ENCODE measurements at regions not wholly inside any gene's neighbourhood (a gene's known extent, or its start where the extent isn't known, plus 50 kb on each side); places are given as distances from the start of the nearest gene placed in this dataset.

DNA sequence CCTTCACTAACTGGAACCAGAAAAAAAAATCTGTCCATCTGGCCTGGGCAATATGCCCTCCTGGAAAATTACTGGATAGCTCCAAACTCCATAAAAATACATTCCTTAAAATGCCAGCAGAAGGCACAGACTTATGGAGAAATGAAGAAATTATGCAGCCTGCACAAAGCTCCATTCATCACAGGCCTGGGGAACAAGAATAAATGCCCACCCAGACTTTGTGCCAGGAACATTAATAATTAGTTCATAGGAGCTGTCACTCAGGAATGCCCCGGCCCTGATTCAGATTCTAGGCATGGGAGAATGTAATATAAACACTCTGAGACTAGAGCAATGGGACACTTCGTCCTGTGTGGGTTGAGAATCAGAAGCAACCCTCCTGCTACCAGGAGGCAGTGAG, 199.3 kb downstream of the OTOR start:
- TF ChIP-seq GATA2 (IDR thresholded peaks at IDR 0.05; ENCODE audit: low read depth, low read length) (no peak), GATA3 (IDR thresholded peaks at IDR 0.05; ENCODE audit: low read depth, low read length) (no peak)

DNA sequence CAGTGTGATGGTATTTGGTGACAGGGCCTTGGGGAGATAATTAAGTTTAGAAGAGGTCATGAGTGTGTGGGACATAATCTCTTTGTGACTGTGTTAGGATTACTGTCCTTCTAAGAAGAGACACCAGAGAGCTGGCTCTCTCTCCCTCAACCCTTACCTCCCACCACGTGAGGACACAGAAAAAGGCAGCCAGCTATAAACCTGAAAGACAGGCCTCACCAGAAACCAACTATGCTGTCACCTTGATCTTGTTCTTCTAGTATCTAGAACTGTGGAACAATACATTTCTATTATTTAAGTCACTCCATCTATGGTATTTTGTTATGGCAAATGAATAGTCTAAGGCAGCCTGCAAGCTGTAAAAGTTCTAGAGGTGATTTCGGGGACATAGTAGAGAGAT, 203.7 kb downstream of the OTOR start:
- TF ChIP-seq GATA3 (IDR thresholded peaks at IDR 0.05; ENCODE audit: low read depth, low read length) = no peak
- TF ChIP-seq GATA2 (IDR thresholded peaks at IDR 0.05; ENCODE audit: low read depth, low read length) = no peak

DNA sequence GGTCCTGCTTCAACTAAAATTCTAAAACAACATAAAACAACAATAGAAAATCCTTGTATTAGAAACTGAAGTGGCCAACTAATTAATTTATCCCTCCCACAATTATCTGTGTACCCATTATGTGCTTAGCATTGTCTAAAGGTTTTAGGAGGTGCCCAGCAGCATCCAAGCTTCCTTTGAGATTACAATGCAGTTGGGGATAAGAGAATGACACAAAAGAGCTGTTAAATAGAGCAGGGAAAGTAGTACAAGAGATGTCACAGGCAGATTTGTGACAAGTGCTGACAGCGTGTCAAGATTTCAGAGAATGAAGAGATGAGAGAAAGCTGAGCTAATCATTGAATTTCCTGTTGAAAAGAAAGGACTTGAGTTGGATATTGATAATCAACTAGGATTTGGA, 204.8 kb downstream of the OTOR start:
- TF ChIP-seq GATA3 (IDR thresholded peaks at IDR 0.05; ENCODE audit: low read depth, low read length) (no peak), GATA2 (IDR thresholded peaks at IDR 0.05; ENCODE audit: low read depth, low read length) (no peak)

DNA sequence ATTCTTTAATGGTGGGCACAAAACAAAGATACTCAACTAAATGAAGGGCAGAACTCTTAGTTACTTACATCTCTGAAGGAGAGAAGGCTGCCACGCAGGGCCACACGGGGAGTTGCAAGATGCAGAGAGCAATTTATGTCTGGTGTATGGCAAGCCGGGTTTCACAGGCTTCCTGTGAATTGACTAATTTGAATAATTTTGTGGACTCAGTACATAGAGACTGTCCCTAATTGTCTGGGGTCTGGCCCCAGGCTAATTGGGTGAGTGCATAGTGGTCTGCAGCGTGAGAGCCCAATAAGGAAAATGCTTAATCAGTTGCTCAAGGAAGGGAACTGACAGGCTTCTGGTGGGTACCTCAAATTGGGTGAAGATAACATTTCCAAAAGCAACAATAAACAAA, 205.7 kb downstream of the OTOR start:
- TF ChIP-seq GATA2 (IDR thresholded peaks at IDR 0.05; ENCODE audit: low read depth, low read length) = no peak
- TF ChIP-seq GATA3 (IDR thresholded peaks at IDR 0.05; ENCODE audit: low read depth, low read length) = no peak

DNA sequence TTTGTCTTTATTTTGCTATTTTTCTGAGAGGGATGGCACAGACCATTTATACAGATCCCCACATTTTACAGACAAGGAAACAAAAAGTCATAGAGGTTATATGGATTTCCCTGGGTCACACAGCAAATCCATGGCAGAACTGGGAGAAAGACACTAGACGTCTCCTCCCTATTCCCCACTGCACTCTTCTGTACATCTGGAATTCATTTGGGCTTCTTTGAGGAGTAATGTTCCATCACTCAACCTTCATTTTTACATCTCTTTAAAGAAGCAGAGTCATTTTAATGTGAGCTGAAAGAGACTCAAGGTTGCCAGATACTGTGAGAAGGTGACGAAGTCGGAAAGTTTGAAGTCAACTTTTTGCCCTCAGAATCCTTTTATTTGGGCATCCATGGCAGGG, 207.3 kb downstream of the OTOR start:
- TF ChIP-seq GATA2 (IDR thresholded peaks at IDR 0.05; ENCODE audit: low read depth, low read length) (no peak), GATA3 (IDR thresholded peaks at IDR 0.05; ENCODE audit: low read depth, low read length) (no peak)

DNA sequence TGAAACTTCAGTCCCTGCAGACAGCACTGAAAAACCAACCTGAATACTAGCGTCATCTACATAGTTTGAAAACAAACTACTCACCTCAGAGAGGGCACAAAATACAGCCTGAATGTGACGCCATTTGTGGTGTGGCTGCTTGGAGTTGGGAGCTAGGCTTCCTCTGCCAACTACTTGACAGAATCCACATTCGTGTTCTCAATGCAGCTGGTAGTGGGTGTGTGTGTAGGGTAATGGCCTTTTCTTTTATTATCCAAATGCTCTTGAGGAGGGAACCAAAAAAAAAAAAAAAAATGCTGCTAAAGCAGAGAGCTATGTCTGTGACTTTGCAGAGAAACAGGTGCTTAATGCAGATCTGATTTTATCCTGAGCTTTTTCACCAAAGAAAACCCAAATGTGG, 207.8 kb downstream of the OTOR start:
- no peak for TF ChIP-seq GATA3 (IDR thresholded peaks at IDR 0.05; ENCODE audit: low read depth, low read length)
- no peak for TF ChIP-seq GATA2 (IDR thresholded peaks at IDR 0.05; ENCODE audit: low read depth, low read length)

DNA sequence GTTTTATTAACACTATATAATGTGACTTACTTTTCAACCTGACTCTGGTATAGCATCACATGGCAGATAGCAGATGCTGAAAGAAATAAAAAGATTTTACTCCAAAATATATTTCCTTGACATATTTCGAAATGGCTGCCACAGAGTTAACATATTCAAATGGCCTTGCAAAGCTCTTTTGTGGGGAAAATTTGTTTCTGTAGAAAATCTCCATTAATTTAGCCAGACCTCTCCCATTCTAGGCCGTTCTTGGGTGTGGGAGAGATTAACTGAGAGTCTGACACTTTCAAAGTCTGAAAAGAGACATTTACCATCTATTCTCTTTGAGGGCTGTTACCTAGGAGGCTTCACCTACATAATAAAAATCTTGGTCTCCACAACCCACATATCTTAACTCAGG, 217.2 kb downstream of the OTOR start:
- TF ChIP-seq GATA3 (IDR thresholded peaks at IDR 0.05; ENCODE audit: low read depth, low read length) (no peak), GATA2 (IDR thresholded peaks at IDR 0.05; ENCODE audit: low read depth, low read length) (no peak)

DNA sequence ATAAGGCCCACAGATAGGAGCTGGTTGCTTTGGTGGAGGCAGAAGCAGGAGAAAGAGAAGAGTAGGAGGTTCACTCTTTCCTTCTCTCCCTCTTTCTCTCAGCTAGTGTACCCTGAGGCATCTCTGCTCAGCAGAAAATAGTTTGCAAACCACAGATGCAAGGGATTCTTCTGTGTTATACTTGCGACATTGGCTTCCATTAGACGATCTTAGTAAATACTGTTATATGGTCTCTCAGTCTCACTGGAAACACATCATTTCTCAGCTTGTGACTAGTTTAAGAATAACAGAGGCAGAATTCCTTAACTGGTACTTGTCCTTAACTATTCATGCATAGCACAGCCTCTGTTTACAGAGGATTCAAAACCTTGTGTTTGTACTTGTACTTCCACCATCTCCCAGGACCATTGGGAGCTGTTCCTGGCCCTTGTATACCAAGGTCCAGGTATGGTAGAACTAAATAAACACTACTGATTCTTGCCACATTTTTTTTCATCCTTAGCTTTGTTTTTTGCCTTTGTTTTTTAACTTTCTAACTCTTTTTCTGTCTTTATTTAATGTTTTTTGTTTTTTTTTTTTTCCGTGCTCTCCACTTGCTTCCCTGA, 218.2 kb downstream of the OTOR start:
- TF ChIP-seq GATA3 (IDR thresholded peaks at IDR 0.05; ENCODE audit: low read depth, low read length) = no peak
- no peak for TF ChIP-seq GATA2 (IDR thresholded peaks at IDR 0.05; ENCODE audit: low read depth, low read length)

DNA sequence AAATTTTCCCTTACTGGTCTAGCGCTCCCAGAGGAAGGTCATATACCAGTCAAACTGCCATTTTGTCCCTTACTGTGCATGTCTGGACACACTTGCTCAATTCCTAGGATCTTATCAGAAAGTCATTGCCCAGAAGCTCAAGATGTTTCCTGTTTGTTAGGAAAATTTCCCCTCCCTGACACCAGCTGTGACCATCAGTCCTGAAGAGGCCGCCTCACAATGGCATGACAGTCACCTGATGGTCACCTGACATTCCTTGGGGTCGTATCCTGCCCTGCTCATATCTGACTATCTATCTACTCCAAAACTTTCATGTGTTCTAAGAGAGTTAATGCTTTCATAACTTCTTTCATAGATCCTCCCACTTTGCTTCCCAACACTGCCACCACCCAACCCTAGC, 219.9 kb downstream of the OTOR start:
- TF ChIP-seq GATA3 (IDR thresholded peaks at IDR 0.05; ENCODE audit: low read depth, low read length) = no peak
- no peak for TF ChIP-seq GATA2 (IDR thresholded peaks at IDR 0.05; ENCODE audit: low read depth, low read length)

DNA sequence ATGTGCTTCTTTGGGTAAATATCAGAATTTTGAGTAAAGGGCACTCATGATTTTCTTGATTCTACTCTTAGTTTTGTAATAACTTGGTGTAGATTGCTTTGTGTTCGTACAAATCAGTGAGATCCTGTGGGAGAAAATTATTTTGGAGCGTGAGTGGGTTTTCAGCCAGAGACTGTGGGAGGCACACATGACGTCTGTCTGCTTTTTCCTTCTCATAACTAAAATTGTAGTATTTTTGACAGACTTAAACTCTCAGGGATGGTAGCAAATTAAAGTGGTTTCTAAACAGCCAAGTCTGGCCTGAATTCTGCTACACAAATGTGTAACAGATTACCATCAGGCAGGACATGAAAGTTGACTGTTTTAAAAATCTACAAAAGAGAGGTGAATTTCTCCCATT, 222.6 kb downstream of the OTOR start:
- TF ChIP-seq GATA3 (IDR thresholded peaks at IDR 0.05; ENCODE audit: low read depth, low read length) (no peak), GATA2 (IDR thresholded peaks at IDR 0.05; ENCODE audit: low read depth, low read length) (no peak)

DNA sequence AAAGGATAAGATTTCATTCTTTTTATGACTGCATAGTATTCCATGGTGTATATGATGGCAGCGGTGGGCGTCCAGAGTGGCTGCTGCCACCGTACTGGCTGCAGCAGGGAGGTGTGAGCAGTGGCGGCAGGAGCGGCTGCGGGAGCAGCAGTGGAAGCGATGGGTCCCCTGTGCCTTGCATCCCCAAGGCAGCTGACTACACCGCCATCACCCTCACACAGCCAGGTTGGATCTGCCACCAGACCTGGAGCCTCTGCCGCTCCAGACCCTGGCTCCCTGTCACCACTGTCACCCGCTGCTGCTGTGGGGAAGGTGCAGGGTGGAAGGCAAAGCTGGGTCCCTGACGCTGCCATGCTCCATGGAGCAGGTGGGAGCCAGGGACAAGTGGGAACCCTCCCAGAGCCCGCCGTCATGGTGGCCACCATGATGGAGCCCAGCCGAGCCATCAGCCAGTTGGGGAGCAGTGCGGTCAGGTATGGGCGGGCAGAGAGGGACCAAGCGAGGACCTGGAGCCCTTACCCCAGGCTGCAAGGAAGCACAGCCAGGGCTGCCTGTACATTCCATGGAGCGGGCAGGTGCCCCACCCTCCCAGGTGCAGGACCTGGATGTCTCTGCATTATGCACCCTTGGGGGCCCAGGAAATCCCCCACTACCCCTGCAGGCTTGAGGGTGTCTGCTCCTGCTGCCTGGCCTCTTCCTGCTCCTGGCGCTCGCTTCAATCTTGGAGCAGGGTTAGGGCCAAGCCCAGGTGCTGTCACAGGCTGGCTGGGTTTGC, 226.1 kb downstream of the OTOR start:
- TF ChIP-seq GATA2 (IDR thresholded peaks at IDR 0.05; ENCODE audit: low read depth, low read length) = no peak

DNA sequence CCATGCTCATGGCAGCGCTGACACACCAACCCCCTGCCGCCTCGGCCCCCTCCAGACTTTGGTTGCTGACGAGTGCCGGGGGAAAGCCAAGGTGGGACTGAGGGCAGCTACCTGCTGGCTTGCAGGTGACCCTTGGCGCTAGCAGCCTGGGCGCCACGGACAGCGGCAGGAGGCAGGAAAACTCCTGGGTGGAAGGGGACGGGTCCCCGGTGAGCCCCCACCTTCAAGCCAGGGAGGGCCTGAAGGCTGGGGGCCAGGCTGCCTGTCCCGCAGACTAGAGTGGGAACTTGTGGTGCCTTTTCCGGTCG, 226.7 kb downstream of the OTOR start:
- TF ChIP-seq GATA2 (IDR thresholded peaks at IDR 0.05; ENCODE audit: low read depth, low read length) = no peak
- no peak for TF ChIP-seq GATA3 (IDR thresholded peaks at IDR 0.05; ENCODE audit: low read depth, low read length)

DNA sequence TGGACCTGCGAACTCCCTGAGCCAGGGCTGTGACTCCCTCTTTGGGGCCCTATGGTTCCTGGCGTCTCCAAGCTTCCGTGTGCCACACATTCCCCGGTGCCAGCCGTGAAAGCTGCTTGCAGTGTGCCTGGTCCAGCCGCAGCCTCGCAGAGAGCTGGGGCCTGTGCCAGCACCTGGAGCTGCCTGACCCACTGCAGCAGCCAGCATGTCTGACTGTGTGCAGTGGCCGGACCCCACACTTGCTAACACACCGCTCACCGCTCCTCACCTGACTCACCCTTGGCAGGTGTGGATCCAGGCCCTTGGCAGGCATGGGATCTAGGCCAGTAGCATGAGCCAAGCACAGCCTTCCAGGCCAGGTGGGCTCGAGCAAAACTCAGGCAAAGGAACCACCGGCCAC, 227.5 kb downstream of the OTOR start:
- no peak for TF ChIP-seq GATA3 (IDR thresholded peaks at IDR 0.05; ENCODE audit: low read depth, low read length)
- TF ChIP-seq GATA2 (IDR thresholded peaks at IDR 0.05; ENCODE audit: low read depth, low read length) = no peak

DNA sequence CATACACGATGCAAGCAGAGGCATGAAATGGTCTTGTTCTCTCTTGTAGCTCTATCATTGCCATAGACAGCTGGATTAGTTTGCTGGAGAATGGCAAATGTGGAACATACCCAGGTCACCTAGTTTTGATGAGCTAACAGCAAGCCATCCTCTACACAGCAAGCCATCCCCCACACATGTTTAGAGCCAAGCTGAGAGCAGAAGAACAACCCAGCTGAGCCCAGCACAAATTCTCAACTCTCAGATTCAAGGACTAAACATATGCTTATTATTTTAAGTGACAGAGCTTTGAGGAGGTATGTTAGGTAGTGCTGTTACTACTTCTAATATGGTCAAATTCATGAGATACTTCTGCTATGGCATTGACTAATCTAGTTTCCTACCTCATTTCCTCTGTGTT, 230.3 kb downstream of the OTOR start:
- no peak for TF ChIP-seq GATA3 (IDR thresholded peaks at IDR 0.05; ENCODE audit: low read depth, low read length)
- no peak for TF ChIP-seq GATA2 (IDR thresholded peaks at IDR 0.05; ENCODE audit: low read depth, low read length)

DNA sequence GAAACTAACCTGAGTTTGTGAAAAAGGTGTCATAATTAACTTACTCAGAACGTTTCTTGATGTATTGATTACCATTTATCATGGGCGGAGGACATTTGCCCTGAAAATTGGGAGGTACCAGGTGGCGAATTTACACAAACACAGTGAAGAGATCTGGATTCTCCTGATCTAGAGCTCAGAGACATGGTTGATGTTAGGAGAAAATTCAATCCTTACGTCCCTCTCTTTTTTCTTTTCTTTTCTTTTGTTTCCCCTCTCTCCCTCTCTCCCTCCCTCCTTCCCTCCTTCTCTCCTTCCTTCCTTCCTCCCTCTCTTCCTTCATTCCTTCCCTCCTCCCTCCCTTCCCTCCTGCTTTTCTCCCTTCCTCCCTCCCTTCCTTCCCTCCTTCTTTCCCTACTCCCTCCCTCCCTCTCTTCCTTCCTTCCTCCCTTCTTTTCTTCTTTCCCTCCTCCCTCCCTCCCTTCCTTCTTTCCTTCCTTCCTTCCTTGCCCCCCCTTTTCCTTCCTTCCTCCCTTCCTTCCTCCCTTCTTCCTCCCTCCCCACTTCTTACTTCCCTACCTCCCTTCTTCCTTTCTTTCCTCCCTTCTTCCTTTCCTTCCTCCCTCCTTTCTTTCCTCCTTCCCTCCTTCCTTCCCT, 234.1 kb downstream of the OTOR start:
- TF ChIP-seq GATA2 (IDR thresholded peaks at IDR 0.05; ENCODE audit: low read depth, low read length) (no peak), GATA3 (IDR thresholded peaks at IDR 0.05; ENCODE audit: low read depth, low read length) (no peak)

All from SH-SY5Y (cell line).